HL-60 (cell line): ENCODE measurements at regions not wholly inside any gene's neighbourhood (a gene's known extent, or its start where the extent isn't known, plus 50 kb on each side); places are given as distances from the start of the nearest gene placed in this dataset.

Experiments used
- DNase-seq, 2 experiments: peaks; one replicate each; pipeline ENCODE4 v3.0.0-alpha.2; 2010 to 2020; ENCODE audit warnings: low read depth in 1 of 2, low spot score in 1 of 2
- H3K27ac ChIP-seq: fragments of 250-450 bp; sonication (Bioruptor Pico); replicated peaks from 2 replicates; pipeline ENCODE4 v1.5.1; 2020; ENCODE audit warnings: mild to moderate bottlenecking, moderate library complexity
- H3K27me3 ChIP-seq: fragments of 250-450 bp; sonication (Bioruptor Pico); 2 replicates; pipeline ENCODE4 v1.5.1; 2021; ENCODE audit warnings: mild to moderate bottlenecking, moderate library complexity; ENCODE audit not compliant: insufficient read depth, poor library complexity, severe bottlenecking
- H3K4me3 ChIP-seq: replicated peaks from 2 replicates; pipeline ENCODE4 v1.5.1; 2011; ENCODE audit warnings: mild to moderate bottlenecking, control low read depth, low read length; ENCODE audit not compliant: insufficient read depth
- CTCF ChIP-seq: IDR thresholded peaks from one replicate; pipeline ENCODE4 v1.5.1; 2011; ENCODE audit warnings: low read length, control low read depth, inconsistent platforms; ENCODE audit not compliant: insufficient read depth
- GABPA ChIP-seq: IDR thresholded peaks from 2 replicates; pipeline ENCODE4 v1.6.1; 2012; ENCODE audit warnings: low read depth
- POLR2AphosphoS5 ChIP-seq: IDR thresholded peaks from 2 replicates; pipeline ENCODE4 v1.6.1; 2012; ENCODE audit warnings: low read depth
- REST ChIP-seq: IDR thresholded peaks from 2 replicates; pipeline ENCODE4 v1.6.1; 2012; ENCODE audit warnings: low read depth; ENCODE audit not compliant: insufficient replicate concordance
- SPI1 ChIP-seq: IDR thresholded peaks from 2 replicates; pipeline ENCODE4 v1.6.1; 2012; ENCODE audit warnings: low read depth, mild to moderate bottlenecking, borderline replicate concordance

GRCh38 chr14:40685764-40686163 is 920.9 kb upstream of the LRFN5 start:
- no peak for DNase-seq
- Histone ChIP-seq H3K4me3 (no peak overlapping the region), H3K27ac (no peak overlapping the region), H3K27me3 (no peaks in the 10 kb centered on the region)
- TF ChIP-seq CTCF: no peak
- no peak for TF ChIP-seq GABPA
- no peak for TF ChIP-seq SPI1
- TF ChIP-seq REST: no peak
- no peak for TF ChIP-seq POLR2AphosphoS5

- no peak for DNase-seq
- H3K27me3 ChIP-seq: no peaks in the 10 kb centered on the region
- no peak overlapping the region for H3K4me3 ChIP-seq
- TF ChIP-seq POLR2AphosphoS5 (no peak), REST (no peak), SPI1 (no peak), CTCF (no peak), GABPA (no peak)
- H3K27ac ChIP-seq: no peak overlapping the region
These were observed 922.3 kb upstream of the LRFN5 start for GRCh38 chr14:40684328-40684727.

- H3K4me3 ChIP-seq: no peak overlapping the region
- TF ChIP-seq GABPA: no peak
- no peak for TF ChIP-seq CTCF
- no peak for TF ChIP-seq SPI1
- TF ChIP-seq REST: no peak
- no peak for TF ChIP-seq POLR2AphosphoS5
- H3K27me3 ChIP-seq: no peaks in the 10 kb centered on the region
- DNase-seq: no peak
- H3K27ac ChIP-seq: no peak overlapping the region
These were observed 924.4 kb upstream of the LRFN5 start for GRCh38 chr14:40682131-40682913.
